Neural progenitor cell (in vitro differentiated cells): ENCODE measurements at regions not wholly inside any gene's neighbourhood (a gene's known extent, or its start where the extent isn't known, plus 50 kb on each side); places are given as distances from the start of the nearest gene placed in this dataset.

Experiments
- DNase-seq: peaks from one replicate; pipeline ENCODE4 v3.0.0-alpha.2; 2016; ENCODE audit warnings: low spot score
- H2AFZ ChIP-seq: fragments of 200-600 bp; sonication (generic); replicated peaks from 2 replicates; pipeline ENCODE4 v1.6.1; 2016; ENCODE audit warnings: antibody characterized with exemption
- H3F3A ChIP-seq: fragments of 200-600 bp; sonication (generic); 2 replicates; pipeline ENCODE4 v1.6.1; 2016; ENCODE audit warnings: antibody characterized with exemption, low read depth
- H3K27ac ChIP-seq: fragments of 200-600 bp; sonication (generic); 2 replicates; pipeline ENCODE4 v1.5.1; 2016; ENCODE audit warnings: mild to moderate bottlenecking
- H3K27me3 ChIP-seq: fragments of 200-600 bp; sonication (generic); 2 replicates; pipeline ENCODE4 v1.6.1; 2016; ENCODE audit warnings: mild to moderate bottlenecking, moderate library complexity
- H3K36me3 ChIP-seq: fragments of 200-600 bp; sonication (generic); 2 replicates; pipeline ENCODE4 v1.5.1; 2016
- H3K4me1 ChIP-seq: fragments of 200-600 bp; sonication (generic); 2 replicates; pipeline ENCODE4 v1.6.1; 2016; ENCODE audit warnings: mixed run types
- H3K4me2 ChIP-seq: fragments of 200-600 bp; sonication (generic); 2 replicates; pipeline ENCODE4 v1.6.1; 2016
- H3K4me3 ChIP-seq: fragments of 200-600 bp; sonication (generic); 2 replicates; pipeline ENCODE4 v1.5.1; 2016
- H3K79me2 ChIP-seq: fragments of 200-600 bp; sonication (generic); 2 replicates; pipeline ENCODE4 v1.6.1; 2016; ENCODE audit warnings: low read depth
- H3K9ac ChIP-seq: fragments of 200-600 bp; sonication (generic); 2 replicates; pipeline ENCODE4 v1.6.1; 2016
- H3K9me3 ChIP-seq: fragments of 200-600 bp; sonication (generic); 2 replicates; pipeline ENCODE4 v1.5.1; 2016; ENCODE audit warnings: low read depth
- H4K20me1 ChIP-seq: fragments of 200-600 bp; sonication (generic); 2 replicates; pipeline ENCODE4 v1.6.1; 2016; ENCODE audit warnings: low read depth
- H3K27ac Mint-ChIP-seq: 3 replicates; pipeline ENCODE4 v1.8.0; 2021; ENCODE audit warnings: mixed read lengths
- H3K27me3 Mint-ChIP-seq: 2 replicates; pipeline ENCODE4 v1.8.0; 2022; ENCODE audit warnings: low read depth, mild to moderate bottlenecking, inconsistent platforms, moderate library complexity, mixed read lengths; ENCODE audit not compliant: insufficient read depth
- H3K36me3 Mint-ChIP-seq: 3 replicates; pipeline ENCODE4 v1.8.0; 2021; ENCODE audit warnings: mixed read lengths
- H3K4me1 Mint-ChIP-seq: 3 replicates; pipeline ENCODE4 v1.8.0; 2021; ENCODE audit warnings: mixed read lengths
- H3K4me3 Mint-ChIP-seq: 3 replicates; pipeline ENCODE4 v1.8.0; 2021; ENCODE audit warnings: mild to moderate bottlenecking, moderate library complexity, mixed read lengths
- H3K9me3 Mint-ChIP-seq: 3 replicates; pipeline ENCODE4 v1.8.0; 2020; ENCODE audit warnings: mixed read lengths
- EZH2 ChIP-seq: fragments of 200-600 bp; sonication (generic); IDR thresholded peaks from 2 replicates; pipeline ENCODE4 v1.6.1; 2017; ENCODE audit warnings: antibody characterized with exemption, mild to moderate bottlenecking, moderate library complexity
- EZH2phosphoT487 ChIP-seq: fragments of 200-600 bp; sonication (generic); IDR thresholded peaks from 2 replicates; pipeline ENCODE4 v1.6.1; 2017; ENCODE audit warnings: antibody characterized with exemption
- TF ChIP-seq, protein P1 (sequence below): fragments of 200-600 bp; sonication (generic); IDR thresholded peaks from 2 replicates; pipeline ENCODE4 v1.5.1; 2017; ENCODE audit warnings: antibody characterized with exemption, mild to moderate bottlenecking

DNA sequence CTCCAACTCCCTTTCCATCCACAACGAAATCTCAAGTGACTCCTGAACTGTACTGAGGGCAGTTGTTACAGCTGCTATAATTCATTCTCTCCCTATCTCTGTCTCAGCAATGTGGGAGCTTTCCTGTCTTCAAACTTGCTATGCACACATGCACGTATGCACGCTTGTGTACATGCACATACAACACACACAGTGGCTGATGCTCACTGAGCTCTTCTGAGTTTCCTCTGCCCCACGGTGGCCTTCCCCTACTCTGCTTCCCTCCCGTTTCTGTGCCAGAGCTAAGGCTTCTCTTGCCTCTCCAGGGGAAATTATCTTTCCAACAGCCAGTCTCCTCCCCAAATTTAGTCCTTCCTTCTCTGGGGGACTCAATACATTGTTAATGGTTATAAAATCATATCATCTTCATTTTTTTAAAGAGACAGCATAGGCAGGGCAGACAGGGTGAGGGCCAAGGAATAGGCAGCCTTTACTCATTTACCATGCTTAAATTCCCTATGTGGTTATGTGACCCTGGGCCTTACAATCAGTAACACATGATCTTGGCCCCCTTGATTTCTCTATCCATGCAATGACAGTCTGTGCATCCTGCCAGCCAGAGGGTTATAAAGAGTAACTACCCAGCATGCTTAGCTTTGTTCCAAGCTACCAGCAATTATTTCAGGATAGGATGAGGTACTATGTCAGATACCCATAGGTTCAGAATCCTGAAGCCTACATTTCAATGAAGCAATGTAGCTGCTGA is 111.9 kb upstream of the HMGA2 start:
- H3K36me3 ChIP-seq, result no peaks in the 10 kb centered on the region
- H3K4me1 ChIP-seq, result peaks cover 7% of the 10 kb centered on the region
- DNase-seq, result no peak
- H3K27ac ChIP-seq, result no peak overlapping the region
- H3K27ac Mint-ChIP-seq, result no peak overlapping the region
- no peak overlapping the region for H3K4me2 ChIP-seq
- no peaks in the 10 kb centered on the region for H3K27me3 Mint-ChIP-seq
- TF ChIP-seq EZH2phosphoT487, result no peak
- TF ChIP-seq, protein P1, sequence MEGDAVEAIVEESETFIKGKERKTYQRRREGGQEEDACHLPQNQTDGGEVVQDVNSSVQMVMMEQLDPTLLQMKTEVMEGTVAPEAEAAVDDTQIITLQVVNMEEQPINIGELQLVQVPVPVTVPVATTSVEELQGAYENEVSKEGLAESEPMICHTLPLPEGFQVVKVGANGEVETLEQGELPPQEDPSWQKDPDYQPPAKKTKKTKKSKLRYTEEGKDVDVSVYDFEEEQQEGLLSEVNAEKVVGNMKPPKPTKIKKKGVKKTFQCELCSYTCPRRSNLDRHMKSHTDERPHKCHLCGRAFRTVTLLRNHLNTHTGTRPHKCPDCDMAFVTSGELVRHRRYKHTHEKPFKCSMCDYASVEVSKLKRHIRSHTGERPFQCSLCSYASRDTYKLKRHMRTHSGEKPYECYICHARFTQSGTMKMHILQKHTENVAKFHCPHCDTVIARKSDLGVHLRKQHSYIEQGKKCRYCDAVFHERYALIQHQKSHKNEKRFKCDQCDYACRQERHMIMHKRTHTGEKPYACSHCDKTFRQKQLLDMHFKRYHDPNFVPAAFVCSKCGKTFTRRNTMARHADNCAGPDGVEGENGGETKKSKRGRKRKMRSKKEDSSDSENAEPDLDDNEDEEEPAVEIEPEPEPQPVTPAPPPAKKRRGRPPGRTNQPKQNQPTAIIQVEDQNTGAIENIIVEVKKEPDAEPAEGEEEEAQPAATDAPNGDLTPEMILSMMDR, result no peak
- TF ChIP-seq EZH2, result no peak
- no peaks in the 10 kb centered on the region for H3K36me3 Mint-ChIP-seq
- no peak overlapping the region for H2AFZ ChIP-seq
- no peaks in the 10 kb centered on the region for H3K79me2 ChIP-seq
- no peak overlapping the region for H3K9ac ChIP-seq
- no peak overlapping the region for H3K4me3 Mint-ChIP-seq
- H3K9me3 ChIP-seq, result no peaks in the 10 kb centered on the region
- no peaks in the 10 kb centered on the region for H4K20me1 ChIP-seq
- no peaks in the 10 kb centered on the region for H3K9me3 Mint-ChIP-seq
- no peaks in the 10 kb centered on the region for H3K4me1 Mint-ChIP-seq
- no peak overlapping the region for H3K4me3 ChIP-seq
- no peaks in the 10 kb centered on the region for H3F3A ChIP-seq
- H3K27me3 ChIP-seq, result no peaks in the 10 kb centered on the region

GRCh38 chr12:65715961-65716360 is 108.3 kb upstream of the HMGA2 start:
- DNase-seq, result no peak
- H3K79me2 ChIP-seq, result no peaks in the 10 kb centered on the region
- no peak overlapping the region for H3K4me3 ChIP-seq
- peaks cover 9% of the 10 kb centered on the region for H3K4me1 ChIP-seq
- H3K4me1 Mint-ChIP-seq, result peaks cover 13% of the 10 kb centered on the region
- no peak overlapping the region for H3K27ac ChIP-seq
- H3K27ac Mint-ChIP-seq, result no peak overlapping the region
- no peaks in the 10 kb centered on the region for H3F3A ChIP-seq
- H3K36me3 Mint-ChIP-seq, result peaks cover 2% of the 10 kb centered on the region
- H3K27me3 Mint-ChIP-seq, result peaks cover 8% of the 10 kb centered on the region
- TF ChIP-seq, protein P1, result no peak
- TF ChIP-seq EZH2 (no peak), EZH2phosphoT487 (no peak)
- H4K20me1 ChIP-seq, result no peaks in the 10 kb centered on the region
- peaks cover 7% of the 10 kb centered on the region for H3K9me3 Mint-ChIP-seq
- H2AFZ ChIP-seq, result peak overlapping the region; percentile 31
- no peak overlapping the region for H3K4me3 Mint-ChIP-seq
- no peaks in the 10 kb centered on the region for H3K9me3 ChIP-seq
- no peaks in the 10 kb centered on the region for H3K36me3 ChIP-seq
- no peak overlapping the region for H3K9ac ChIP-seq
- no peak overlapping the region for H3K4me2 ChIP-seq
- no peaks in the 10 kb centered on the region for H3K27me3 ChIP-seq

GRCh38 chr12:65720136-65721130 is 103.8 kb upstream of the HMGA2 start:
- Mint-ChIP-seq H3K9me3 (peaks cover 10% of the 10 kb centered on the region), H3K36me3 (peaks cover 2% of the 10 kb centered on the region), H3K27ac (peak overlapping the region; percentile 40), H3K4me1 (peaks cover 26% of the 10 kb centered on the region), H3K4me3 (peak overlapping the region; percentile 56), H3K27me3 (peaks cover 8% of the 10 kb centered on the region)
- no peaks in the 10 kb centered on the region for H3F3A ChIP-seq
- peak; percentile 25 for DNase-seq
- no peaks in the 10 kb centered on the region for H3K36me3 ChIP-seq
- no peak for TF ChIP-seq EZH2phosphoT487
- TF ChIP-seq EZH2, result no peak
- TF ChIP-seq, protein P1, result no peak
- no peak overlapping the region for H2AFZ ChIP-seq
- peaks cover 22% of the 10 kb centered on the region for H3K4me1 ChIP-seq
- no peaks in the 10 kb centered on the region for H3K79me2 ChIP-seq
- H3K9ac ChIP-seq, result no peak overlapping the region
- H3K27me3 ChIP-seq, result no peaks in the 10 kb centered on the region
- H3K9me3 ChIP-seq, result no peaks in the 10 kb centered on the region
- H3K4me2 ChIP-seq, result no peak overlapping the region
- H3K27ac ChIP-seq, result no peak overlapping the region
- no peak overlapping the region for H3K4me3 ChIP-seq
- no peaks in the 10 kb centered on the region for H4K20me1 ChIP-seq
